CD14-positive monocyte (primary cell): ENCODE measurements at regions not wholly inside any gene's neighbourhood (a gene's known extent, or its start where the extent isn't known, plus 50 kb on each side); places are given as distances from the start of the nearest gene placed in this dataset.

Experiments used
- DNase-seq, 3 donors: peaks; one replicate each; pipeline ENCODE4 v3.0.0-alpha.2; 2011 to 2022
- H2AFZ ChIP-seq: 2 replicates; pipeline ENCODE4 v1.6.0; 2012; ENCODE audit warnings: mild to moderate bottlenecking, low read depth, low read length, inconsistent platforms; ENCODE audit not compliant: insufficient read depth, poor library complexity, severe bottlenecking
- H3K27ac ChIP-seq, 2 donors: 1 replicate in 1 of 2; 2 replicates in 1 of 2; pipeline ENCODE4 v1.5.1; 2012 to 2013; ENCODE audit warnings: low read length in 2 of 2, control low read depth in 1 of 2, inconsistent platforms in 1 of 2, low read depth in 1 of 2, mild to moderate bottlenecking in 1 of 2
- H3K27me3 ChIP-seq, 2 donors: one replicate each; pipeline versions ENCODE4 v1.6.0 to v1.6.1; 2011 to 2013; ENCODE audit warnings: low read length in 2 of 2; ENCODE audit not compliant: control insufficient read depth in 2 of 2, insufficient read depth in 2 of 2
- H3K36me3 ChIP-seq, 2 donors: replicated peaks in 1 of 2; 1 replicate in 1 of 2; 2 replicates in 1 of 2; pipeline versions ENCODE4 v1.5.1 to v1.6.1; 2012 to 2013; ENCODE audit warnings: low read length in 2 of 2, control low read depth in 1 of 2, inconsistent platforms in 1 of 2, mild to moderate bottlenecking in 1 of 2; ENCODE audit not compliant: insufficient read depth in 2 of 2, control insufficient read depth in 1 of 2
- H3K4me1 ChIP-seq, 2 donors: 1 replicate in 1 of 2; 2 replicates in 1 of 2; pipeline versions ENCODE4 v1.5.1 to v1.6.1; 2012 to 2013; ENCODE audit warnings: low read length in 2 of 2, control low read depth in 1 of 2, inconsistent platforms in 1 of 2, mild to moderate bottlenecking in 1 of 2, moderate library complexity in 1 of 2; ENCODE audit not compliant: insufficient read depth in 2 of 2, control insufficient read depth in 1 of 2
- H3K4me2 ChIP-seq: replicated peaks from 2 replicates; pipeline ENCODE3; 2012; ENCODE audit warnings: low read length, moderate library complexity, mild to moderate bottlenecking; ENCODE audit not compliant: poor library complexity, severe bottlenecking; ENCODE audit errors: extremely low read depth
- H3K4me3 ChIP-seq, 3 experiments: fragments of 200-600 bp in 1 of 3; sonication (generic) in 1 of 3; replicated peaks in 1 of 3; 1 replicate in 2 of 3; 2 replicates in 1 of 3; pipeline ENCODE4 v1.5.1; 2011 to 2013; ENCODE audit warnings: low read length in 3 of 3, mild to moderate bottlenecking in 3 of 3, control low read depth in 2 of 3, low read depth in 2 of 3, inconsistent platforms in 1 of 3, moderate library complexity in 1 of 3
- H3K79me2 ChIP-seq: 2 replicates; pipeline ENCODE4 v1.6.0; 2012; ENCODE audit warnings: mild to moderate bottlenecking, control low read depth, inconsistent platforms, low read length, moderate library complexity; ENCODE audit not compliant: insufficient read depth
- H3K9ac ChIP-seq: 2 replicates; pipeline ENCODE4 v1.6.0; 2017; ENCODE audit warnings: low read length, mild to moderate bottlenecking; ENCODE audit not compliant: insufficient read depth, poor library complexity, severe bottlenecking
- H3K9me3 ChIP-seq, 2 donors: replicated peaks in 1 of 2; 1 replicate in 1 of 2; 2 replicates in 1 of 2; pipeline versions ENCODE4 v1.5.1 to v1.6.1; 2012 to 2013; ENCODE audit warnings: low read length in 2 of 2, control low read depth in 1 of 2; ENCODE audit not compliant: control insufficient read depth in 1 of 2, insufficient read depth in 1 of 2
- H4K20me1 ChIP-seq: 2 replicates; pipeline ENCODE4 v1.6.0; 2012; ENCODE audit warnings: mild to moderate bottlenecking, low read length, control low read depth, moderate library complexity; ENCODE audit not compliant: insufficient read depth
- H3K27ac Mint-ChIP-seq, 7 donors: one replicate each; pipeline ENCODE4 v1.8.0; 2020; ENCODE audit warnings: mild to moderate bottlenecking in 7 of 7, mixed read lengths in 7 of 7, moderate library complexity in 6 of 7, inconsistent platforms in 2 of 7
- H3K27me3 Mint-ChIP-seq, 3 donors: one replicate each; pipeline ENCODE4 v1.8.0; 2021 to 2022; ENCODE audit warnings: low read depth in 3 of 3, mild to moderate bottlenecking in 3 of 3, mixed read lengths in 3 of 3, moderate library complexity in 3 of 3, inconsistent platforms in 1 of 3
- H3K36me3 Mint-ChIP-seq, 2 donors: one replicate each; pipeline ENCODE4 v1.8.0; 2020; ENCODE audit warnings: mixed read lengths in 2 of 2, inconsistent platforms in 1 of 2, mild to moderate bottlenecking in 1 of 2
- H3K4me1 Mint-ChIP-seq: one replicate; pipeline ENCODE4 v1.8.0; 2020; ENCODE audit warnings: mild to moderate bottlenecking, mixed read lengths
- H3K4me3 Mint-ChIP-seq, 2 donors: one replicate each; pipeline ENCODE4 v1.8.0; 2020; ENCODE audit warnings: mild to moderate bottlenecking in 2 of 2, mixed read lengths in 2 of 2, moderate library complexity in 1 of 2
- H3K9me3 Mint-ChIP-seq, 7 donors: one replicate each; pipeline ENCODE4 v1.8.0; 2020 to 2022; ENCODE audit warnings: mixed read lengths in 7 of 7, mild to moderate bottlenecking in 6 of 7, moderate library complexity in 6 of 7, inconsistent platforms in 2 of 7
- CTCF ChIP-seq: fragments of 200-600 bp; IDR thresholded peaks from one replicate; pipeline ENCODE4 v1.8.0; 2022; ENCODE audit warnings: antibody characterized with exemption, mild to moderate bottlenecking
- WGBS: methylation state at CpG from one replicate; pipeline ENCODE4 v1.1.5; 2013; ENCODE audit warnings: missing lambda C conversion rate; ENCODE audit not compliant: insufficient coverage; 5-methylcytosine and 5-hydroxymethylcytosine counted together
- intact Hi-C, 2 donors: fragments of 100-400 bp; cut with micrococcal nuclease; formaldehyde crosslinking; loops; one replicate each; pipeline versions ENCODE4 v1.15.0 to v1.15.1; 2023

- intact Hi-C loops: no loop called here
- Mint-ChIP-seq H3K9me3 (peaks cover 0 to 8% (median 3%) of the 10 kb centered on the region in 7 donors), H3K4me1 (no peaks in the 10 kb centered on the region), H3K27me3 (peaks cover 0 to 5% (median 3%) of the 10 kb centered on the region in 3 donors), H3K27ac (no peak overlapping the region), H3K4me3 (no peak overlapping the region), H3K36me3 (no peaks in the 10 kb centered on the region)
- Histone ChIP-seq H3K36me3 (no peaks in the 10 kb centered on the region), H3K9me3 (no peaks in the 10 kb centered on the region), H3K4me3 (no peak overlapping the region), H3K9ac (no peak overlapping the region), H3K27ac (no peak overlapping the region), H3K79me2 (no peaks in the 10 kb centered on the region), H3K27me3 (no peaks in the 10 kb centered on the region), H2AFZ (no peak overlapping the region), H3K4me2 (no peak overlapping the region), H4K20me1 (no peaks in the 10 kb centered on the region), H3K4me1 (no peaks in the 10 kb centered on the region)
- WGBS: 88% methylated on average over 9 of the region's 13 CpGs
- TF ChIP-seq CTCF: no peak
- DNase-seq: no peak
Observed at GRCh38 chr5:2627867-2628266, 123.6 kb downstream of the IRX2 start.

GRCh38 chr5:2626572-2626971 is 124.9 kb downstream of the IRX2 start:
- H3K27ac ChIP-seq: no peak overlapping the region
- H3K27me3 ChIP-seq: no peaks in the 10 kb centered on the region
- no peak overlapping the region for H3K27ac Mint-ChIP-seq
- no peak overlapping the region for H3K4me2 ChIP-seq
- H3K27me3 Mint-ChIP-seq: peaks cover 0 to 5% (median 3%) of the 10 kb centered on the region in 3 donors
- H4K20me1 ChIP-seq: no peaks in the 10 kb centered on the region
- H3K4me3 ChIP-seq: no peak overlapping the region
- no peaks in the 10 kb centered on the region for H3K4me1 Mint-ChIP-seq
- H3K4me1 ChIP-seq: no peaks in the 10 kb centered on the region
- no peak overlapping the region for H3K4me3 Mint-ChIP-seq
- peaks cover 0 to 7% (median 3%) of the 10 kb centered on the region in 7 donors for H3K9me3 Mint-ChIP-seq
- WGBS: no CpG with 5 or more reads among the region's 2 CpGs
- no peaks in the 10 kb centered on the region for H3K36me3 ChIP-seq
- no peak overlapping the region for H3K9ac ChIP-seq
- H3K9me3 ChIP-seq: no peaks in the 10 kb centered on the region
- H3K79me2 ChIP-seq: no peaks in the 10 kb centered on the region
- no peak for TF ChIP-seq CTCF
- DNase-seq: no peak
- intact Hi-C loops: no loop called here
- no peaks in the 10 kb centered on the region for H3K36me3 Mint-ChIP-seq
- H2AFZ ChIP-seq: no peak overlapping the region
